HS-5 (cell line): ENCODE measurements at regions not wholly inside any gene's neighbourhood (a gene's known extent, or its start where the extent isn't known, plus 50 kb on each side); places are given as distances from the start of the nearest gene placed in this dataset.
"Not testable (repeated sequence)": the region's sequence is repeated elsewhere in the genome, so short reads cannot be mapped to it uniquely, and the experiment has no call there.

ENCODE experiments used
- DNase-seq: peaks from one replicate; pipeline ENCODE4 v3.0.0-alpha.2; 2012; ENCODE audit warnings: low read depth

GRCh38 chr11:89615642-89616041 is 94.5 kb upstream of the TRIM77 start:
- not testable (repeated sequence) for DNase-seq

- not testable (repeated sequence) for DNase-seq
These were observed 93.9 kb upstream of the TRIM77 start for GRCh38 chr11:89616161-89616560.

- DNase-seq: not testable (repeated sequence)
These were observed 93.0 kb upstream of the TRIM77 start for GRCh38 chr11:89616999-89617602.

- DNase-seq: not testable (repeated sequence)
These were observed 89.4 kb upstream of the TRIM77 start for GRCh38 chr11:89620721-89621120.

- no peak for DNase-seq
These were observed 84.9 kb upstream of the TRIM77 start for GRCh38 chr11:89625171-89625570.

GRCh38 chr11:89626366-89626765 is 83.7 kb upstream of the TRIM77 start:
- no peak for DNase-seq

GRCh38 chr11:89626881-89627280 is 83.2 kb upstream of the TRIM77 start:
- DNase-seq: not testable (repeated sequence)

- DNase-seq: no peak
These were observed 76.9 kb upstream of the TRIM77 start for GRCh38 chr11:89633135-89633705.

GRCh38 chr11:89640777-89641176 is 69.3 kb upstream of the TRIM77 start:
- DNase-seq: not testable (repeated sequence)

GRCh38 chr11:89648232-89648631 is 61.9 kb upstream of the TRIM77 start:
- not testable (repeated sequence) for DNase-seq

- DNase-seq: not testable (repeated sequence)
These were observed 61.1 kb upstream of the TRIM77 start for GRCh38 chr11:89648996-89649395.

- not testable (repeated sequence) for DNase-seq
These were observed 55.4 kb upstream of the TRIM77 start for GRCh38 chr11:89654669-89655068.

GRCh38 chr11:89658767-89659166 is 51.3 kb upstream of the TRIM77 start:
- not testable (repeated sequence) for DNase-seq

- not testable (repeated sequence) for DNase-seq
These were observed 50.7 kb upstream of the TRIM77 start for GRCh38 chr11:89659414-89659813.

- no peak for DNase-seq
These were observed 49.9 kb upstream of the TRIM77 start for GRCh38 chr11:89660234-89660633.
